HEK293 (cell line): ENCODE measurements at regions not wholly inside any gene's neighbourhood (a gene's known extent, or its start where the extent isn't known, plus 50 kb on each side); places are given as distances from the start of the nearest gene placed in this dataset.
A peak's percentile ranks its signal among the peaks of the same experiment; 100 is the strongest.

ENCODE experiments used
- KLF17 ChIP-seq: fragments of 450-650 bp; formaldehyde crosslinking; IDR thresholded peaks from 2 replicates; pipeline ENCODE4 v1.5.1; 2016; ENCODE audit warnings: missing biosample characterization, missing genetic modification characterization
- MYNN ChIP-seq: fragments of 450-650 bp; formaldehyde crosslinking; IDR thresholded peaks from 2 replicates; pipeline ENCODE4 v1.5.1; 2016; ENCODE audit warnings: missing biosample characterization, missing genetic modification characterization, borderline replicate concordance
- SETDB1 ChIP-seq: IDR thresholded peaks from one replicate; pipeline ENCODE4 v1.6.1; 2017; ENCODE audit warnings: mild to moderate bottlenecking, low read length, moderate library complexity, mixed read lengths; ENCODE audit not compliant: insufficient read length
- SP2 ChIP-seq: fragments of 450-650 bp; formaldehyde crosslinking; IDR thresholded peaks from 2 replicates; pipeline ENCODE4 v1.5.1; 2016; ENCODE audit warnings: missing biosample characterization, missing genetic modification characterization
- TCF7L2 ChIP-seq: IDR thresholded peaks from 2 replicates; pipeline ENCODE4 v1.6.1; 2011; ENCODE audit warnings: low read depth, mild to moderate bottlenecking, inconsistent platforms, low read length, moderate library complexity, borderline replicate concordance
- TRIM28 ChIP-seq: IDR thresholded peaks from 2 replicates; pipeline ENCODE4 v1.6.1; 2011; ENCODE audit warnings: low read length, control low read depth, borderline replicate concordance
- TSHZ1 ChIP-seq: fragments of 450-650 bp; formaldehyde crosslinking; IDR thresholded peaks from 2 replicates; pipeline ENCODE4 v1.5.1; 2016; ENCODE audit warnings: missing biosample characterization, missing genetic modification characterization, borderline replicate concordance
- ZBTB10 ChIP-seq: fragments of 450-650 bp; formaldehyde crosslinking; IDR thresholded peaks from 2 replicates; pipeline ENCODE4 v1.5.1; 2016; ENCODE audit warnings: missing biosample characterization, missing genetic modification characterization
- ZBTB6 ChIP-seq: fragments of 450-650 bp; formaldehyde crosslinking; IDR thresholded peaks from 2 replicates; pipeline ENCODE4 v1.5.1; 2017; ENCODE audit warnings: missing biosample characterization, missing genetic modification characterization
- ZEB2 ChIP-seq: fragments of 450-650 bp; formaldehyde crosslinking; IDR thresholded peaks from 2 replicates; pipeline ENCODE4 v1.5.1; 2016; ENCODE audit warnings: missing biosample characterization, missing genetic modification characterization
- ZNF155 ChIP-seq: fragments of 450-650 bp; formaldehyde crosslinking; IDR thresholded peaks from 2 replicates; pipeline ENCODE4 v1.5.1; 2016; ENCODE audit warnings: missing biosample characterization, missing genetic modification characterization
- ZNF157 ChIP-seq: fragments of 450-650 bp; formaldehyde crosslinking; IDR thresholded peaks from 2 replicates; pipeline ENCODE4 v1.5.1; 2016; ENCODE audit warnings: missing biosample characterization, missing genetic modification characterization
- ZNF174 ChIP-seq: fragments of 450-650 bp; formaldehyde crosslinking; IDR thresholded peaks from 2 replicates; pipeline ENCODE4 v1.5.0; 2017; ENCODE audit warnings: missing biosample characterization, mild to moderate bottlenecking, missing genetic modification characterization
- ZNF221 ChIP-seq: fragments of 450-650 bp; formaldehyde crosslinking; IDR thresholded peaks from 2 replicates; pipeline ENCODE4 v1.5.1; 2017; ENCODE audit warnings: missing biosample characterization, missing genetic modification characterization, borderline replicate concordance
- ZNF248 ChIP-seq: fragments of 450-650 bp; formaldehyde crosslinking; IDR thresholded peaks from 2 replicates; pipeline ENCODE4 v1.5.1; 2017; ENCODE audit warnings: missing biosample characterization, missing genetic modification characterization
- ZNF280C ChIP-seq: fragments of 450-650 bp; formaldehyde crosslinking; IDR thresholded peaks from 2 replicates; pipeline ENCODE4 v1.5.1; 2016; ENCODE audit warnings: missing biosample characterization, missing genetic modification characterization
- ZNF302 ChIP-seq: fragments of 450-650 bp; formaldehyde crosslinking; IDR thresholded peaks from 2 replicates; pipeline ENCODE4 v1.5.1; 2016; ENCODE audit warnings: missing biosample characterization, missing genetic modification characterization, low read depth
- ZNF354C ChIP-seq: fragments of 450-650 bp; formaldehyde crosslinking; IDR thresholded peaks from 2 replicates; pipeline ENCODE4 v1.5.1; 2016; ENCODE audit warnings: missing biosample characterization, missing genetic modification characterization, low read depth, borderline replicate concordance
- ZNF433 ChIP-seq: fragments of 450-650 bp; formaldehyde crosslinking; IDR thresholded peaks from 2 replicates; pipeline ENCODE4 v1.5.1; 2016; ENCODE audit warnings: missing biosample characterization, missing genetic modification characterization, low read depth
- ZNF48 ChIP-seq: fragments of 450-650 bp; formaldehyde crosslinking; IDR thresholded peaks from 2 replicates; pipeline ENCODE4 v1.5.1; 2016; ENCODE audit warnings: missing biosample characterization, missing genetic modification characterization
- ZNF501 ChIP-seq: fragments of 450-650 bp; formaldehyde crosslinking; IDR thresholded peaks from 2 replicates; pipeline ENCODE4 v1.5.1; 2016; ENCODE audit warnings: missing biosample characterization, missing genetic modification characterization
- ZNF521 ChIP-seq: fragments of 450-650 bp; formaldehyde crosslinking; IDR thresholded peaks from 2 replicates; pipeline ENCODE4 v1.5.1; 2017; ENCODE audit warnings: missing biosample characterization, mild to moderate bottlenecking, missing genetic modification characterization
- ZNF610 ChIP-seq: fragments of 450-650 bp; formaldehyde crosslinking; IDR thresholded peaks from 2 replicates; pipeline ENCODE4 v1.5.1; 2016; ENCODE audit warnings: missing biosample characterization, missing genetic modification characterization, borderline replicate concordance
- ZNF629 ChIP-seq: fragments of 450-650 bp; formaldehyde crosslinking; IDR thresholded peaks from 2 replicates; pipeline ENCODE4 v1.5.1; 2017; ENCODE audit warnings: missing biosample characterization, missing genetic modification characterization
- ZNF701 ChIP-seq: fragments of 450-650 bp; formaldehyde crosslinking; IDR thresholded peaks from 2 replicates; pipeline ENCODE4 v1.5.1; 2016; ENCODE audit warnings: missing biosample characterization, missing genetic modification characterization
- ZNF747 ChIP-seq: fragments of 450-650 bp; formaldehyde crosslinking; IDR thresholded peaks from 2 replicates; pipeline ENCODE4 v1.5.1; 2016; ENCODE audit warnings: missing biosample characterization, missing genetic modification characterization
- ZSCAN16 ChIP-seq: fragments of 450-650 bp; formaldehyde crosslinking; IDR thresholded peaks from 2 replicates; pipeline ENCODE4 v1.5.1; 2016; ENCODE audit warnings: missing biosample characterization, missing genetic modification characterization
- TF ChIP-seq, protein P1 (sequence below): IDR thresholded peaks from 2 replicates; pipeline ENCODE4 v1.6.1; 2011; ENCODE audit warnings: mild to moderate bottlenecking, low read depth, low read length, borderline replicate concordance

GRCh38 chr6:158869826-158870648, 50.9 kb upstream of the EZR start (continued):
- TF ChIP-seq ZBTB6 (tag by site-specific recombination) = no peak
- no peak for TF ChIP-seq ZNF433 (tag by site-specific recombination)
- TF ChIP-seq ZNF174 = no peak
- TF ChIP-seq ZEB2 (tag by site-specific recombination) = peak; percentile 62; the same call in 1 of the 2 replicates
- no peak for TF ChIP-seq TSHZ1
- no peak for TF ChIP-seq ZNF521 (tag by site-specific recombination)
- peak; percentile 51; the same call in 1 of the 2 replicates for TF ChIP-seq KLF17 (tag by site-specific recombination)
- no peak for TF ChIP-seq ZBTB10
- TF ChIP-seq ZNF610 = no peak
- peak; percentile 70 for TF ChIP-seq SP2 (tag by site-specific recombination)
- no peak for TF ChIP-seq ZSCAN16 (tag by site-specific recombination)
- TF ChIP-seq, protein P1, sequence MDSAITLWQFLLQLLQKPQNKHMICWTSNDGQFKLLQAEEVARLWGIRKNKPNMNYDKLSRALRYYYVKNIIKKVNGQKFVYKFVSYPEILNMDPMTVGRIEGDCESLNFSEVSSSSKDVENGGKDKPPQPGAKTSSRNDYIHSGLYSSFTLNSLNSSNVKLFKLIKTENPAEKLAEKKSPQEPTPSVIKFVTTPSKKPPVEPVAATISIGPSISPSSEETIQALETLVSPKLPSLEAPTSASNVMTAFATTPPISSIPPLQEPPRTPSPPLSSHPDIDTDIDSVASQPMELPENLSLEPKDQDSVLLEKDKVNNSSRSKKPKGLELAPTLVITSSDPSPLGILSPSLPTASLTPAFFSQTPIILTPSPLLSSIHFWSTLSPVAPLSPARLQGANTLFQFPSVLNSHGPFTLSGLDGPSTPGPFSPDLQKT = no peak
- TF ChIP-seq ZNF157 (tag by site-specific recombination) = no peak
- peak; percentile 96 for TF ChIP-seq ZNF629 (tag by site-specific recombination)
- no peak for TF ChIP-seq TCF7L2
- no peak for TF ChIP-seq ZNF155
- TF ChIP-seq ZNF302 (tag by site-specific recombination) = no peak
- no peak for TF ChIP-seq ZNF280C (tag by site-specific recombination)
- TF ChIP-seq ZNF48 (tag by site-specific recombination) = no peak
- no peak for TF ChIP-seq ZNF354C (tag by site-specific recombination)
- no peak for TF ChIP-seq ZNF747 (tag by site-specific recombination)
- no peak for TF ChIP-seq SETDB1
- peak; percentile 65; the same call in 1 of the 2 replicates for TF ChIP-seq ZNF501
- TF ChIP-seq MYNN (tag by site-specific recombination) = no peak
- no peak for TF ChIP-seq ZNF701 (tag by site-specific recombination)
- no peak for TF ChIP-seq ZNF221 (tag by site-specific recombination)
- no peak for TF ChIP-seq ZNF248
- TF ChIP-seq TRIM28 = no peak
